Stromal cell of bone marrow (primary cell): ENCODE measurements at regions not wholly inside any gene's neighbourhood (a gene's known extent, or its start where the extent isn't known, plus 50 kb on each side); places are given as distances from the start of the nearest gene placed in this dataset.
"Not testable (repeated sequence)": the region's sequence is repeated elsewhere in the genome, so short reads cannot be mapped to it uniquely, and the experiment has no call there.

Experiments used
- DNase-seq: peaks from one replicate; pipeline ENCODE4 v3.0.0-alpha.2; 2012; ENCODE audit warnings: low read depth

DNA sequence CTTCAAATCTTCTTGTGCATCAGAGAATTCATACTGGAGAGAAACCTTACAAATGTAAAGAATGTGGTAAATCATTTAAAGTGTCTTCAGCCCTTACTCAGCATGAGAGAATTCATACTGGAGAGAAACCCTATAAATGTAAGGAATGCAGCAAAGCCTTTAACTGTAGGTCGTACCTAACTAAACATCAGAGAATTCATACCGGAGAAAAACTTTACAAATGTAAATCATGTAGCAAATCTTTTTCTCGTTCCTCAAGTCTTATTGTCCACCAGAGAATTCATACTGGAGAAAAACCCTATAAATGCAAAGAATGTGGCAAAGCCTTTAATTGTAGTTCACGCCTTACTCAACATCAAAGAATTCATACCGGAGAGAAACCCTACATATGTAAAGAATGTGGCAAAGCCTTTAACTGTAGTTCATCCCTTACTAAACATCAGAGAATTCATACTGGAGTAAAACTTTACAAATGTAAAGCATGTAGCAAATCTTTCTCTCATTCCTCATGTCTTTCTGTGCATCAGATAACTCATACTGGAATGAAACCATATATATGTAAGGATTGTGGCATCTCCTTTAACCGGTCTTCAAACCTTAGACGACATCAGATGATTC is 118.5 kb upstream of the ZNF267 start:
- no peak for DNase-seq

DNA sequence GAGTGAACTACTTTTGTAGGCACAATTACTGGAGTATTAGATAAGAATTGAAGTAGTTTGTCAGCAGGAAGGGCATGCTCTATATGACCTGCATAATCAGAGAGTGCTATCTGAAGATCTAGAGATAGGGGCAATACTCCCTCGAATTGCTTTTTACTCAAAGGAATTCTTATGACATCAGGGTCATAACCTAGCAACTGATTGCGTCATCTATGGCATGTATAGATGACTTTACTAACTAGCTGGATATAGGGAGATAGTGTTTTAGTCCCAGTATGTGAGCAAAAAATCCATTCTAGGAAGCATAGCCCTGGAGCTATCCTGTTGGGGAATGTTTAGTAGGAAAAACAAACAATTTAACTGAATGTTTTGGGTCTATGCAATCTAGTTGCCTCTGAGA is 109.5 kb upstream of the ZNF267 start:
- DNase-seq = no peak

DNA sequence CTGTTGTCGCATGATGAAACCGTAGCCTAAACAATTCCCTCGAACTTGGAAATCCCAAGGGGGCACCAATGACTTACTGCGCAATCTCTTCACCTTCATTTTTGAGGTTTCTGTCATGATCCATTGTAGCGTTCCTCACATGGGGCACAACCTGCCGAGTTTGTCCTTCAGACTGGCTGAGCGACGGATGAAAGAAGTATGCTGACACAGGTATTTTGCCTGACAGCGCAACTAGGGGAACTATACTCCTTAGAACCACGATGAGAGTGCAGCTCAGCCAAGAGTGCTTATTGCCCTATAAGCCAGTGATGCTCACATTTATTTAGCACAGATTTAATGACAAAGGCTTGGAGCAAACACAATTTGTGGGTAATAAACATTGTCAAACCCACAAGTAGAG is 106.3 kb upstream of the ZNF267 start:
- no peak for DNase-seq

GRCh38 chr16:31780342-31780741 is 93.3 kb upstream of the ZNF267 start:
- DNase-seq = no peak

DNA sequence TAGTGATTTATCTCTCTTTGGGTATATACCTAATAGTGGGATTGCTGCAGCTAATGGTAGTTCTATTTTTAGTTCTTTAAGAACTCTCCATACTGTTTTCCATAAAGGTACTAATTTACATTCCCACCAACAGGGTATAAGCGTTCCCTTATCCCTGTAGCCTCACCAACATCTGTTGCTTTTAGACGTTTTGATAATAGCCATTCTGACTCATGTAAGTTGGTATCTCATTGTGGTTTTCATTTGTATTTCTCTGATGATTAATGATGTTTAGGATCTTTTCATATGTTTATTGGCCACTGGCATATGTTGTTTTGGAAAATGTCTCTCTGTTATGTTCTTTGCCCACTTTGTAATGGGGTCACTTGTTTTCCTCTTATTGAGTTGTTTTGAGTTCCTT is 88.5 kb upstream of the ZNF267 start:
- no peak for DNase-seq

- DNase-seq = no peak
These were observed 66.5 kb upstream of the ZNF267 start for GRCh38 chr16:31807086-31807485.

- DNase-seq = no peak
These were observed 62.7 kb upstream of the ZNF267 start for GRCh38 chr16:31810863-31811262.

DNA sequence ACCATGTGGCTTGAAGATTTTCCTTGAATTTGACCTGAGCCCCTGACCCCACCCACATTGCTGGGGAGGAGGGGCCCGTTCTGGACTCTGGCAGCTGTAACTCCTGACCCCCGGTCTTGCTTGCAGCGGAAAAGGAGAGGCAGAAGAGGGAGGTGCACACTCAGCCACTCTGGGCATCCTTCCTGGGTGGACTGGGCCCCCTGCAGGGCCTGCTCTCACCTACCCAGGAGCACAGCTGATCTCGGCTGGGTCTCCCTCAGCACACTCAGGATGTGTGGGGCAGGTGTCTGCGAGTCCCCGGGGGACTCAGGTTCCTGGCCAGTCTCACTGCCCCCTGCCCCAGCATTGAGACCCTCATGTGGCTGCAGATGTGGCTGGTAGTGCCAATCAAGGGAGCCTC is 57.5 kb upstream of the ZNF267 start:
- DNase-seq = not testable (repeated sequence)

DNA sequence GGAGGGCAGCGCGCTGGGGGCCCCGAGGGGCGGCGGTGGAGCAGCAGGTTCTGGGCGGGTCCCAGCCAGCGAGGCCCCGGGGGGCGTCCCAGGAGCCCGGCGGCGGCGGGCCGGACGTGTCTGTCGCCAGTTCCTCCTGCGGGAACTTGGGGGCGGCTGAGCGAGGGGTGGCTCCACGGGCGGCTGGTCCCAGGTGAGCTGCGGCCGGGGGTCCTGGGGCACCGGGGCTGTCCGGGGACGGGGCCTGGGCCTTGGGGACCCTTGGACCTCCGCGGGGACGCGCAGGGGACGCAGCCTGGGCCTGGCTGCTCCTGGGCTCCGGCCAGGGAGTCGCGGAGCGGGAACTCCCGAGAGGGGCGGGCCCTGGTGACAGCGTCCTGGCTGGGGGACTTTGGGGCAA is 54.2 kb upstream of the ZNF267 start:
- DNase-seq = no peak

- DNase-seq = no peak
These were observed 53.7 kb upstream of the ZNF267 start for GRCh38 chr16:31819948-31820347.
